Globus pallidus (tissue), 1 donor: ENCODE measurements at regions not wholly inside any gene's neighbourhood (a gene's known extent, or its start where the extent isn't known, plus 50 kb on each side); places are given as distances from the start of the nearest gene placed in this dataset.

Experiments used
- DNase-seq: peaks from one replicate; pipeline ENCODE4 v3.0.0-alpha.2; 2015; ENCODE audit warnings: low spot score

DNA sequence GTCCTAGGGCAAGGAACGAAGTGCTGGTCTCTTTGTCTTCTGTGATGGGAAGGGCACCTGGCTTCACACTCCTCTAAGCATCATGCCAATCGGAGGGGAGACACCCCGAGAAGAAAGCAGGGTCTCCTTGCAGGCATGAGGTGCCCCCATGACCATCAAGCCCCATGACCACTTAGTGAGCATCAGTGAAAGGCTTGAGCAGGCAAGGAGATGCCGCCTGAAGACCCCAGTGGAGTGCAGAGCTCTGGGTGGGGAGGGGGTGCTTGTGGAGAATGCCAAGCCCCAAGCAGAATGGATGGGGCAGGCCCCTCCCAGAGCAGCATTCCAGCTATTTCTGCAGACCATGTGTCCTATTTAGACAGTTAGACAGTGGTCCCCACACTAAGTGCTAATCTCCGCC is 232.7 kb upstream of the TNRC6C start:
- DNase-seq = no peak

DNA sequence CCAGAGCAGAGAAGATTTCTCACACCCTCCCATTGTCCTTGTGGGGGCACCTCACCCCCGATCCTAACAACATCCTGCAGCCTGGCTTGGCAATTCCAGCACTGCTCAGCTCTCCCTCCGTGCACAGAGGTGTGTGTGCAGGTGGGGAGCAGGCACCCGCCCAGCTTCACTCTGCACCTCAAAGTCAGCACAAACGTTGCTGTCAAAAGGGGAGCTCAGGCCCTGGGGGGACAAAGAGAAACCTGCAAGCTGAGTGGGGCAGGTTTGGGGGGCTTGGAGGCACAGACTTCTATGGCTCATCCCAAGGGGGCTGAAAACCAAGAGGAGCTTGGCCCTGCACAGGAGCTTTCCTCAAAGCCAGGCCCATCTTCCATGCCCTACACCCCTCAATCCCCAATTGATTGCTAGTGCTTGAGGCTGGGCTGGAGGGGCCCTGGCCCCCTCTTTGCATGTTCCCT is 231.9 kb upstream of the TNRC6C start:
- no peak for DNase-seq

DNA sequence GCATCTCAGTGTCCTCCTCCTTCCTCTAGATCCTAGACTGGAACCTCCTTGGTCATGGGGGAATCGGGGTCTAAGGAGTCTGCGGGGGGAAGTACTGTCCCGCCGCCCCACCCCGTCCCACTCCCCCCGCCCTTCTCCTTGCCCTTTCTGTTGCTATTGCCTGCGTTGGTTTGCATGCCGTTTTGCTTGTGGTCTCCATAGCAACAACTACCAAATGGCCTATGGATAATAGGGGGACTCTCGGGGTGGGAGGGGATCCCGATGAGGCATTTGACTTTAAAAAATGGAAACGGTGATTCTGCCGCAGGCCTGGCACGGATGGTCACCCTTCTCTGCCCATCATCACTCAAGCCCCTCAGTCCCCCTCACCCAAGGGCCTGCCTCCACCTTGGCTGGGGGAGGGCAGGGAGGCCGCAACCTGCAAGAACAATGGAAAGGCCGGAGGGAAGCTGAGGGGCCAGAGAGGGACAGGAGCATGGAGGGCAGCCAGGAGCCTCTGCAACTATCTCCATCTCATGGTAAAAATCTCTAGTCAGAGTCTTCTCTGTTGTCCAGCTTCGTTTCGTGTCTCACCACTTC is 231.4 kb upstream of the TNRC6C start:
- no peak for DNase-seq

DNA sequence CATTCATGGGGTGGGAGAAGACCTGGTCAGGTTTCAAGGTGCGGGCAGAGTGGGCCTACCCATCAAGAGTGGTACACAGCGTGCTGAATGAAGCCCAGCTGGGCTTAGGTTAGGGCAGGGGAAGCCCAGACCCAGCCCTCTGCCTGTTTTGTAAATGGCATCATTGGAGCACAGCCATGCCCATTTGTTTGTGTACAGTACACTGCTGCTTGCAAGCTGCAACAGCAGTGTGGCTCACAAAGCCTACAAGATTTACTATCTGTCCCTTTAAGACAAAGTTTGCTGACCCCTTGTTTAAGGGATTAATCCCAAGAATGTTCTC is 230.1 kb upstream of the TNRC6C start:
- DNase-seq = no peak

DNA sequence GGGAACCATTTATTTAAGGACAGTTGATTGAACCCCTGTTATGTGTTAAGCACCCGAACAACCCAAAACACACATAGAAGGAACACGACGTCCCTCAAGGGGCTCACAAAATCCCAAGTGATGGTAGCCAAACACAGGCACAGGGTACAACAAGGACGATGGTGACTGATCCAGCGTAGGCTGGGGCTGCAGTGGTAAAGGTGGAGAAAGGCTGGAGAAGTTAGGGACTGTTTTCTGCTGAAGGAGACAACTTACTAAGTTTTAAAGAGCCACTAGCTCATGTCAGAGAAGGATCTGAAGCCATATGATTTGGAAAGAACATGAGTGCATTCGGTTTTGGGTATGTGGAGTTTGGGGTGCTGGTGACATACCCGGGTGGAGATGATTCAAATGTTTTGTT is 229.6 kb upstream of the TNRC6C start:
- no peak for DNase-seq

DNA sequence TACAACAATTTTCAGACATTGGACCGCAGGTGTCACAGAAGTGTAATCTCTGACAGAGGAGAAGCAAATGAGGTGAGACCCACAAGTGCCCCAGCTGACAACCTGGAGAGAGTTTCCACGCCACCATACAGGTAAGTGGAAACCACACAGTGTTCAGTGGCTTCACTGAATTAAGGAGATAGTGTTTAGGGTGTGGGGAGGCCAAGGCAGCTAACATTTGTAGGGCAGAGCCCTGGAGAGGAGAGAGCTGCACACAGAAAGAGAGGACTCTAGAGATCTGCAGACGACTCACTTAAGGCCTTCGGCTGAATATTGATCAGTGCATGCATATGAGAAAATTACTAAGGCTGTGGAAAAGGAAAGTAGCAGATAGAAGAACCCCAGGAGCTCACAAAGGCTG is 228.9 kb upstream of the TNRC6C start:
- no peak for DNase-seq

DNA sequence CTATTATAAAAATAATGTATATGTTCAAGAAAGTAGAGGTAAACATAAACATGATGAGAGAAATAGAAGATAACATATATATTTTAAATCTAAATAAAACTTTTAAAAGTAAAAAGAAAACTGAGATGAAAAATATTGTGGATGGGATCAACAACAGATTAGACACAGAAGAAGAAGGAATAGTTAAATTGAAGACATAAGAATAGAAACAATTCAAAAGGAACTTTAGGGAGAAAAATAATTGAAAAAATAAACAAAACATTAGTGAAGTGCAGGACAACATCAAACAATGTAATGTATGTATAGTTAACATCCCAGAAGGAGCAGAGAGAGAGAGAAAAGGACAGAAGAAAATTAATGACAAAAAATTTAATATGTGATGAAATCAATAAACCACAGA is 228.1 kb upstream of the TNRC6C start:
- DNase-seq = no peak

DNA sequence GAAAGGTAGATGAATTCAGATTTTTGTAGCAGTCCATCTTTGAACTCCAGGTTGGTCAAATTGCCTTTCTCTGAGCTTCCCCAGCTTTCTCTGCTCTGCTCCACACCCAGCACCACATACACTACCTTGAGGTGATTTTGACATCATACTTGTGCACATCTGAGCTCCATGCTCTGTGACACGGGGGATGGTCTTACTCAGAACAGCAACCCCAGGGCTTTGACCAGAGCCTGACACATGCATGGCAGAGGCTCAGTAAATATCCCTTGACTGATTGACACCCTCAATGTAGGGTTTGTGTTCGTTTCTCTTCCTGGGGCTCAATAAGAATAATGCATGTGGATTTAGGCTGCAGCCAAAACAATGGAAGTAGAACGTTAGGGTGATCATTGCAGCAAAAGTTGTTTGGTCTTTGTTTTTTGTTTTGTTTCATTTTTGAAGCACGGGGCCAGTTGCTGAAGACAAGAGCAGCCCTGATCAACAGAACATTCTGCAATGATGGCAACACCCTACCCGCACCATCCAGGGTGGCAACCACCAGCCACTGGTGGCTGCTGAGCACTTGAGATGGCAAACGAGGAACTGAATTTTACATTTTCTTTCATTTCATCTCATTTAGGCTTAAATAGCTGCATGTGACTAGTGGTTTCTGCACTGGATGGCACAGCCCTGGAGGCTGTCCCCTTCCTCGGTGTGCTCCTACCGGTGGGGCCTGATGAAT is 224.8 kb upstream of the TNRC6C start:
- no peak for DNase-seq

DNA sequence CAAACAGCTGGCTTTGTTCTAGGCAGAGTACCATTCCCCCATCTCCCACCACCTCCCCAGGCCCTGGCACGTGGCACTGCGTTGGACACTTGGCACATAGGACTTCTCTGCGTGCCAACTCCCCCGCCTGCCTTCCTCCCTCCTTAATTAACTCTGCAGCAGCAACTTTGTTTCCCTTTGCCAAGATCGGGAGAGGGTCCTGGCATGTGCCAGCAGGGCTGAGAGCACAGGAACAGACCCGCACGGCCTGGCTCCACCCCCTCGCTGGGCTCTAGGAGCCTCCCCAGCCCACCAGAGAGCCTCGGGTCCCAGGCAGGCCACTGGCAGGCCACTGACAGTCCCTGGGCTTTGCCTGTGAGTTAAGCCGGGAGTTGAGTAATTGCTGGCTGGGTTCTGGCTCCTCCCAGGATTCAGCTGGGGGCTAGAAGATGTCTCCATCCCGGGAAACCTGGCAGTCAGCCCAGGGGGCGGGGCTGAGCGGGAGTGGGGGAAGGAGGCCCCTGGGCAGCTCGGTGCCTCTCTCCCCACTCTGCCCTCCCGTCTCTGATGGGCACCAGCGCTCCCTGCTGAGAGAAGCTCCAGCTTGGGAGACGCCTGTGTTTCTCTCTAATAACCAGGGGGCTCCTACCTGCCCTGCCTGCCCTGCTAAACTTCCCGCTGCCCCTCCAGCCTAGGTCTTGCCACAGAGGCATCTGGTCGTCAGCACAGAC is 224.0 kb upstream of the TNRC6C start:
- peak; percentile 93 for DNase-seq

DNA sequence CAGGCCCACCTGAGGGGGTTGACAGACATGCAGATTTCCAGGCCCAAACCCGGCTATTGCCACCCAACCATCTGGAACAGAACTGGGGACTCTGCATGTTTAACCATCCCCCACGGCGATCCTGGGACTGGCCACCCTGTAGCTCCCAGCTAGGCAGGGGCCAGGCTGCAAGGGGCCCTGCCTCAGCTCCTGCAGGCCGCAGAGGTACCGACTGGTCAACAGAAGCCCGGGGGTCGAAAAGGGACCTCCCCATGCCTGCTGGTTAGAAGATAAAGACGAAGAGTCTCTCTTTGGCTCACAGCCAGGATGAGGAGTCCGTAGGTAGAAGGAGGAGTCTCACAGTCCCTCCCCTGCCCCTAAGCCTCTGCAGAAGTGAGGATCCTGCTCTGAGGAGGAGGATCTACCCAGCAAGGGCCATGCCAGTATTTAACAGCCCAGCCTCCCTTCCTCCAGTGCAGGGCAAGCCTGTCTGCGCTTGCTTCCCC is 223.4 kb upstream of the TNRC6C start:
- DNase-seq = peak; percentile 51

DNA sequence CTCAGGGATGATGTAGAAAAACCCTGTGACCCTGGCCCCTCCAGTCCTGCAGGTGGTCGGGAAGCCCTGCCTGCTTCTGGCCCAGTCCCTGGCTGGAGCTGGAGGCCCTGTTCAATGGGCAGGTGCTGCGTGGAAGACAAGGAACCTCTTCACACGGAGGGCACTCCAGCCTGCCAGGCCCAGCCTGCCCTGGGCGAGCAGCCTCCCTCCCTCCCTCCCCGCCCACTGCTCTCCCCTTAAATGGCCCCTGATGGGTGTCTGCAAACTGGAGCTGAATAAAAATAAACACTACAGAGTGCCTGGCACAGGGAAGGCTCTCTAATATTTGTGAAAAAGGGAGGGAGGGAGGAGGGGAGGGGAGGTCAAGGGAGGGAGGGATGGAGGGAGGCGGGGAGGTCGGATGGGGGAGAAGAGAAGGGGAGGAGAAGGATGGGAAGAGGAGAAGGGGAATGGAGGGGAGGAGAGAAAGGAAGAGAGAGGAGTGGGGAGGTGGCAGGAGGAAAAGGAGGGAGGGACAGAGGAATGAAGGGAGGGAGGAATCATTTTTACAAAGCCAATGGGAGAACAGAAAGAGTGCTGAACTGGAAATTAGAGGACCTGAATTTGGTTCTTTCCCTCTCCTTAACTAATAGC is 222.8 kb upstream of the TNRC6C start:
- DNase-seq = peak; percentile 64

DNA sequence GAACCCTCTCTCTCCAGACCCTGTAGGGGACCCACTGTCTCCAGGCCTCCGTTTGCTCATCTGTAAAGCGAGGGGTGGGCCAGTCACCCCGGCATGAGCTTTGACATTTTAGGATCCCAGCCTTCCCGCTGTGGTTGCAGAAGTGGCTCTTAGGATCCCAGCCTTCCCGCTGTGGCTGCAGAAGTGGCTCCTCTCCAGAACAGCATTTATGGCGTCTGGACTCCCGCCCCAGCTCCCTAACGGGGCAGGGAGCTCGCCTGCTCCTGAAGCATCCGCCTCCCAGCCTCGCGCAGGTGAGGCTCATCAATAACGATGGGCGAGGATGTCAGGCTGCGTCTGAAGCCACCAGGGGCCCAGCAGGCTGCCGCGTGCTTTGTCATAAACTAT is 222.3 kb upstream of the TNRC6C start:
- no peak for DNase-seq

DNA sequence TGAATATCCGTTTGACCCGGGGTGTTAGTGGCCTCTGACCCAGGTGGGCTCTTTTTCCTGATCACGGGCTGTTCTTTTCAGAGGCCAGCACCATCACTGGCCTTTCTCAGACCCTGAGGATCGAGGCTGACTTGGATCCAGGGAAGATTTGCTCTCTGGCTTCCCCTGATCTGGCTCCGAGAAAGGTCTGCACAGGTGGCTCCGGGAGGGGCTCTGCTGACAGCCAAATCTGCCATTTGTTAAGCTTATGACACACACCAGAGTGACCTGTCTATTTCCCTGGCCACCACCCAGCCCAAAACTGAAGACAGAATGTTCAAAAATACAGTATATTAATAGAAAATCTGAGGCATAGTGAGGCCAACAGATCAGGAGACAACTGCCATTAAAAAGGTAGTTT is 221.8 kb upstream of the TNRC6C start:
- DNase-seq = no peak

DNA sequence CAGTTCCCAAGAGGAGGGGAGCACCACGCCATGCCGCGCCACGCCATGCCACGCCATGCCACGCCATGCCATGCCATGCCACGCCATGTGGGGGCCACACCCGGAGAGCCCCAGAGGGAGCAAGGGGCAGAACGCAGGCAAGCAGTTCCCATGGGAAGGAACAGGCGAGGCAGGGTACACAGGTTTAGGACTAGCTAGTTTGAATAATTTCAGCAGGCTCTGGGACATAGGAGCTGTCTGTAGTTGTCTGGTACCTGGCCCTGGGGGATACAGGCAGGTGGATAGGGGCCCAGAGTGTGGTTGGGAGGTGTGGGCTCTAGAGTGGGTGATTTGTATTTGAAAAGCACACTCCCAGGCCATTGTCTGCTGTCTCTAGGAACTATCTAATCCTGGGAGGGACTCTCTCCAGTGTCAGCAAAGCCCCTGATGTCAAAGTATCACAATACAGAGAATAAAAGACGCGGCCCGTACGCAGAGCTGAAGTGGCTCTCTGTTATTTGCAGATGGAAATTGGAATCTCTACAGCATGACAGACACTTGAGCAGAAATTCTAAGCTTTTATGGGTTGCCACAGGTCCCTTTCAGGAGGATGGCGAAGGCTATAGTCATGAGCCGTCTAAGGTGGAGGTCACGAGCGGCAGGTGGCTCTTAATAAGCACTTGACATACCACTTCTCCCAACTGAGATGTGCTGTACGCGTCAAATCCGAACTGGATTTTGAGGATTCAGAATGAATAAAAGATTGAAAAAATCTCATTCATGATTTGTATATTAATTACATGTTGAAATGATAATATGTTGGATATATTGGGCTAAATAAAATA is 220.8 kb upstream of the TNRC6C start:
- no peak for DNase-seq

DNA sequence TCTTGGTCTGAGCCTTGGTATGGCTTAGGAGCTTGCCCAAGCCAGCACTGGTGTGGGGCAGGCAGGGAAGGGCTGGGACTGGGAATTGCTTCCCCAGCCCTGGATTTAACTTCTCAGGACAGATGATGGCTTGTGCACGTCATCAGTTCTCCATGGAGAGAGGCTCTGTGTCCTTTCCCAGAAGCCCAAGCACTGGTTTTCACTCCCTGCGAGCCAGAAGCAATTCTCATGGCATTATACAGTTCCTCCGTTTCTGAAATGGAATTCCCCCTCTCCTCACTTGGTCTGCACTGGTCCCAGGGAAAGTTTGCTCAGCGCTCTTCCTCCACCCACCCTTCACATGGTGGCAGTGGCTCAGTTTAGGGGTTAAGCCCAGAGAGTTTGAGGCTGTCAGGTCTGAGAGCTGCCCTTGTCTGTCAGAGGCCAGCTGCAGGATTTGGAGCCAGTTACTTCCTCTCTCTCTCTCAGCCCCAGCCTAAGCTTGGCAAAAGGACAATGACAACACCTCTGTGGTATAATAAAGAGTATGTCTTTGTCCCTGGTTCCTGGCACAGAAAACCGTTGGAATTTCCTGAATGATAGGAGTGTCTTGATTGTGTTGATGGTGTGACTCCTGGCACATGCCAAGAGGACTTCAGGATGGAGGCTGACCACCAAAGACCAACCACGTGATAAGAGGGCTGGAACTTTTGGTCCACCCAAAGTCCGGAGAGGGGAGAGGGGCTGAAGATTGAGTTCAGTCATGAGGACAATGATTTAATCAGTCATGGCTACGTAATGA is 219.6 kb upstream of the TNRC6C start:
- DNase-seq = peak; percentile 64

DNA sequence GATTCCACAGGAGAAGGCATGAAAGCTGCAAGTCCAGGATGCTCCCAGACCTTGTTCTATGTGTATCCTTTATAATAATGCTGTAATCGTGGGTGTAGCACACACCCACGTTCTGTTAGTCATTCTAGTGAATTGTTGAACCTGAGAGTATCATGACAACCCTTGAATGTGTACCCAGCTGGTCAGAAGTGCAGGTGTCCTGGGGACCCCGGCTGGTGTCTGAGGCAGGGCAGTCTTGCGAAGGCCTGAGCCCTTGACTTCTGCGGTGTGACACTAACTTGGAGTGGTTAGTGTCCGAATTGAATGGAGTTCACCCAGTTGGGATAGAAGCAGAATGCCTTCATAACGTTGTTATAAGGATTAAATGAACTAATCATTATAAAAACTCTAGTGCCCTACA is 218.0 kb upstream of the TNRC6C start:
- no peak for DNase-seq

DNA sequence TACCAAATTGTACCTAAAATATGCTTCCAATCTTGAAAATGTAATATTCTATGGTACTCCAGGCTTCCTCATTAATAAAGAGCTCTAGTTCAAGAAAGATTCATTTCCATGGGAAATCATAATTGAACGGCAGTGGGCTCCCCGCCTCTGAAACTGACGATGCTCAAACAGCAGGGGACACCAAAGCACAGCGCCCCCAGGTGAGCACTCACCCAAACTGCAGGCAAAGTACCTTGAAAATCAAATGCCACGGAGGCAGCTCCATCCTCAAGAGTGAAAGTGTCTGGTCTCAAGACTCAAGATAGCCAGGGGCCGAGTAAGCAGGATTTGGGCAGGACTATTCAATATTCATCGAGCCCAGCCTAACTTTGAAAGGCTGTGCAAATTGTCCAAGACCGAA is 217.4 kb upstream of the TNRC6C start:
- no peak for DNase-seq

DNA sequence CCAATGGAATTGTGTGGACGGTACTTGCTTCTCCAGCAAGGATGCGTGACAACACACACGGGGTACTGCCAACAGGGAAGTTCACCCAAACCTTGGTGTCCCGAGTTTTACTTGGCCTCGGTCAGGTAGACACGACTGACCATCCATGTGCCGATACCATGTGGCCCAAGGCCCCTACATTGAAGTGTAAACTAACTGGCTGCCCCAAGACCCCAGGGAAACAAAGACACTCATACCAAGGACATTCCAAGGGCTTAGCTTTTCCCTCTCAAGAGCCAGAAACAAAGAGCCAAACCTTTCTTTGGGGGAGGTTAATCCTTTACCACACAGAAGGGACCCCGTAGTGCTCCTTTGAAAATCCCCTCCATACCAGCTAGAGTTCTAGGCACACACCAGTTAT is 215.9 kb upstream of the TNRC6C start:
- DNase-seq = no peak

DNA sequence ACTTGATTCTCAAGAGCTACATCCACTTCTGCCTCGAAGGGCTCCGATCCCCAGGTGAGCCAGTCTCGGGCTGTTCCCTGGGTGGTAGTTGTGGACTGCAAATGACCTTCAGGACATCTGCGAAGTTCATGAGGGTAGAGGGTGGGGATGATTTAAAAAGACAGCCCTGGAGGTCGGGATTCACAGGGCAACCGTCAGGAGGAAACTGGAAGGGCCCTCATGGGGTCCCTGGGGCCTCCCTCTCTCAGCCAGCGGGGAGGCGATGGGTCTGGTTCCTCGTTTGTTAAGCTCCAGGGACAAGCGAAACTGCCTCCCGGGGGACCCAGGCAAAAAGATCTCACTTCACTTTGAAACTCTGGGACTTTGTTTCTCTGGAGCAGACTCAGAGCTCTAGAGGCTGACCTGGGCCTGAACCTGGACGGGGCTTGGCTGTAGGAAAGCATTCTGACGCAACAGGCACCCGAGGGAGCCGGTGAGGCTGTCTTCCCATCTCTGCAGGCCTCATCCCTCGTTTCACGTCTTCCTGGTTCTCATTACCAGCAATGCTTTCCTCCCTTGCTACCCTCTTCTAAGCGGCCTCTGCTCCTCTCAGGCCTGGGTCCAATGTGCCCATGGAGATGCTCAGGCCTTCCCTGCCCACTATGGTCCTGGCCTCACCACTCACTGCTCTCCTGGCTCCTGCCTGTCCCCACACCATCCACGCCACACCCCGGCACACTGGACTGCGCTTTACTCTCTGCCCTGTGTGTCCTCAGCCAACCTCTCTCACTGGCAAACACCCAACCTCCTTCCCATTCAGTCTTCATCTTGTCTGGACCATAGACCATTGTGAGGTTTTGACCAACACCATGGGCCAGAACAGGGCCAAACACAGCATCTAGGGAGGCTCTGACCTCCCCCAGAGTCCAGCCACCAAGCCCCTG is 214.2 kb upstream of the TNRC6C start:
- DNase-seq = no peak

DNA sequence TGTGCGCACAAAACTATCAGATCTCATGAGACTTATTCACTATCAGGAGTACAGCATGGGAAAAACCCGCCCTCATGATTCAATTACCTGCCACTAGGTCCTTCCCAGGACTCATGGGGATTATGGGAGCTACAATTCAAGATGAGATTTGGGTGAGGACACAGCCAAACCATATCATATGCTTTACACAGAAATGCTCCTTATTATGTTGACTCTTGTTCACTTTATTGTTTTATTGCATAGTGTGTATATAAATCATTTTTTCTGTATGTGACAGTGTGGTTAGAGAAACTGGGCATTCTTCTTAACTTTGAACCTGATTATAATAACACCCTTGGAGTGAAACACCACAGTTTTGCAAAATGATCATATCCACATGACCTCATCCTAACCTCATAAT is 212.8 kb upstream of the TNRC6C start:
- no peak for DNase-seq
